ENCODE measurements at regions not wholly inside any gene's neighbourhood (a gene's known extent, or its start where the extent isn't known, plus 50 kb on each side); places are given as distances from the start of the nearest gene placed in this dataset.

- Histone ChIP-seq H3K27me3 (ENCODE audit: control insufficient read depth, insufficient read depth, low read length) (no peaks in the 10 kb centered on the region), H3K36me3 (ENCODE audit: control insufficient read depth, insufficient read depth, low read length) (no peaks in the 10 kb centered on the region), H3K4me3 (ENCODE audit: low read length) (no peak overlapping the region), H3K27ac (ENCODE audit: low read length) (no peak overlapping the region), H3K9me3 (replicated peaks; ENCODE audit: control insufficient read depth, low read depth, low read length) (peaks cover 3% of the 10 kb centered on the region), H3K4me1 (ENCODE audit: control insufficient read depth, insufficient read depth, low read length) (no peaks in the 10 kb centered on the region)
- WGBS (ENCODE audit: insufficient coverage): 70% methylated on average over 9 of the region's 10 CpGs
- DNase-seq: no peak
Measured at GRCh38 chr18:45280481-45281276, 334.6 kb upstream of the SLC14A2 start.

GRCh38 chr18:45282101-45282812 is 333.0 kb upstream of the SLC14A2 start:
- H3K36me3 ChIP-seq (ENCODE audit: control insufficient read depth, insufficient read depth, low read length): no peaks in the 10 kb centered on the region
- H3K27me3 ChIP-seq (ENCODE audit: control insufficient read depth, insufficient read depth, low read length): no peaks in the 10 kb centered on the region
- 92% methylated on average over 2 of the region's 5 CpGs for WGBS (ENCODE audit: insufficient coverage)
- no peak for DNase-seq
- H3K9me3 ChIP-seq (replicated peaks; ENCODE audit: control insufficient read depth, low read depth, low read length): no peaks in the 10 kb centered on the region
- H3K4me1 ChIP-seq (ENCODE audit: control insufficient read depth, insufficient read depth, low read length): no peaks in the 10 kb centered on the region
- H3K27ac ChIP-seq (ENCODE audit: low read length): no peak overlapping the region
- H3K4me3 ChIP-seq (ENCODE audit: low read length): no peak overlapping the region

GRCh38 chr18:45284174-45284573 is 331.1 kb upstream of the SLC14A2 start:
- WGBS (ENCODE audit: insufficient coverage): no CpG with 5 or more reads among the region's 2 CpGs
- no peaks in the 10 kb centered on the region for H3K9me3 ChIP-seq (replicated peaks; ENCODE audit: control insufficient read depth, low read depth, low read length)
- H3K4me3 ChIP-seq (ENCODE audit: low read length): no peak overlapping the region
- no peak for DNase-seq
- no peaks in the 10 kb centered on the region for H3K27me3 ChIP-seq (ENCODE audit: control insufficient read depth, insufficient read depth, low read length)
- no peak overlapping the region for H3K27ac ChIP-seq (ENCODE audit: low read length)
- no peaks in the 10 kb centered on the region for H3K4me1 ChIP-seq (ENCODE audit: control insufficient read depth, insufficient read depth, low read length)
- no peaks in the 10 kb centered on the region for H3K36me3 ChIP-seq (ENCODE audit: control insufficient read depth, insufficient read depth, low read length)

GRCh38 chr18:45284851-45285250 is 330.4 kb upstream of the SLC14A2 start:
- no peak for DNase-seq
- no peak overlapping the region for H3K27ac ChIP-seq (ENCODE audit: low read length)
- no peaks in the 10 kb centered on the region for H3K4me1 ChIP-seq (ENCODE audit: control insufficient read depth, insufficient read depth, low read length)
- H3K4me3 ChIP-seq (ENCODE audit: low read length): no peak overlapping the region
- no peaks in the 10 kb centered on the region for H3K36me3 ChIP-seq (ENCODE audit: control insufficient read depth, insufficient read depth, low read length)
- no peaks in the 10 kb centered on the region for H3K9me3 ChIP-seq (replicated peaks; ENCODE audit: control insufficient read depth, low read depth, low read length)
- no peaks in the 10 kb centered on the region for H3K27me3 ChIP-seq (ENCODE audit: control insufficient read depth, insufficient read depth, low read length)

GRCh38 chr18:45285251-45285650 is 330.0 kb upstream of the SLC14A2 start:
- Histone ChIP-seq H3K36me3 (ENCODE audit: control insufficient read depth, insufficient read depth, low read length) (no peaks in the 10 kb centered on the region), H3K9me3 (replicated peaks; ENCODE audit: control insufficient read depth, low read depth, low read length) (no peaks in the 10 kb centered on the region), H3K27me3 (ENCODE audit: control insufficient read depth, insufficient read depth, low read length) (no peaks in the 10 kb centered on the region), H3K27ac (ENCODE audit: low read length) (no peak overlapping the region), H3K4me3 (ENCODE audit: low read length) (no peak overlapping the region), H3K4me1 (ENCODE audit: control insufficient read depth, insufficient read depth, low read length) (no peaks in the 10 kb centered on the region)
- WGBS (ENCODE audit: insufficient coverage): 100% methylated on average over 2 of the region's 10 CpGs
- no peak for DNase-seq

GRCh38 chr18:45286431-45286830 is 328.8 kb upstream of the SLC14A2 start:
- no peak overlapping the region for H3K27ac ChIP-seq (ENCODE audit: low read length)
- no peaks in the 10 kb centered on the region for H3K9me3 ChIP-seq (replicated peaks; ENCODE audit: control insufficient read depth, low read depth, low read length)
- no peak overlapping the region for H3K4me3 ChIP-seq (ENCODE audit: low read length)
- no peaks in the 10 kb centered on the region for H3K27me3 ChIP-seq (ENCODE audit: control insufficient read depth, insufficient read depth, low read length)
- DNase-seq: no peak
- H3K4me1 ChIP-seq (ENCODE audit: control insufficient read depth, insufficient read depth, low read length): no peaks in the 10 kb centered on the region
- no CpG with 5 or more reads among the region's 3 CpGs for WGBS (ENCODE audit: insufficient coverage)
- H3K36me3 ChIP-seq (ENCODE audit: control insufficient read depth, insufficient read depth, low read length): no peaks in the 10 kb centered on the region

- no peak for DNase-seq
- 83% methylated on average over 9 of the region's 9 CpGs for WGBS (ENCODE audit: insufficient coverage)
- Histone ChIP-seq H3K27me3 (ENCODE audit: control insufficient read depth, insufficient read depth, low read length) (no peaks in the 10 kb centered on the region), H3K9me3 (replicated peaks; ENCODE audit: control insufficient read depth, low read depth, low read length) (no peaks in the 10 kb centered on the region), H3K4me1 (ENCODE audit: control insufficient read depth, insufficient read depth, low read length) (no peaks in the 10 kb centered on the region), H3K4me3 (ENCODE audit: low read length) (no peak overlapping the region), H3K36me3 (ENCODE audit: control insufficient read depth, insufficient read depth, low read length) (no peaks in the 10 kb centered on the region), H3K27ac (ENCODE audit: low read length) (no peak overlapping the region)
Measured at GRCh38 chr18:45287531-45287930, 327.7 kb upstream of the SLC14A2 start.

- Histone ChIP-seq H3K9me3 (replicated peaks; ENCODE audit: control insufficient read depth, low read depth, low read length) (no peaks in the 10 kb centered on the region), H3K36me3 (ENCODE audit: control insufficient read depth, insufficient read depth, low read length) (no peaks in the 10 kb centered on the region), H3K4me1 (ENCODE audit: control insufficient read depth, insufficient read depth, low read length) (no peaks in the 10 kb centered on the region), H3K27ac (ENCODE audit: low read length) (no peak overlapping the region), H3K27me3 (ENCODE audit: control insufficient read depth, insufficient read depth, low read length) (no peaks in the 10 kb centered on the region), H3K4me3 (ENCODE audit: low read length) (no peak overlapping the region)
- WGBS (ENCODE audit: insufficient coverage): no CpG with 5 or more reads among the region's 4 CpGs
- no peak for DNase-seq
Measured at GRCh38 chr18:45290364-45290763, 324.9 kb upstream of the SLC14A2 start.

GRCh38 chr18:45291621-45292615 is 323.4 kb upstream of the SLC14A2 start:
- Histone ChIP-seq H3K9me3 (replicated peaks; ENCODE audit: control insufficient read depth, low read depth, low read length) (no peaks in the 10 kb centered on the region), H3K4me1 (ENCODE audit: control insufficient read depth, insufficient read depth, low read length) (no peaks in the 10 kb centered on the region), H3K4me3 (ENCODE audit: low read length) (no peak overlapping the region), H3K36me3 (ENCODE audit: control insufficient read depth, insufficient read depth, low read length) (no peaks in the 10 kb centered on the region), H3K27me3 (ENCODE audit: control insufficient read depth, insufficient read depth, low read length) (no peaks in the 10 kb centered on the region), H3K27ac (ENCODE audit: low read length) (no peak overlapping the region)
- WGBS (ENCODE audit: insufficient coverage): 100% methylated on average over 1 of the region's 17 CpGs
- peak; percentile 12 for DNase-seq

- no peaks in the 10 kb centered on the region for H3K36me3 ChIP-seq (ENCODE audit: control insufficient read depth, insufficient read depth, low read length)
- no peak overlapping the region for H3K27ac ChIP-seq (ENCODE audit: low read length)
- WGBS (ENCODE audit: insufficient coverage): 89% methylated on average over 5 of the region's 6 CpGs
- H3K27me3 ChIP-seq (ENCODE audit: control insufficient read depth, insufficient read depth, low read length): no peaks in the 10 kb centered on the region
- no peak for DNase-seq
- H3K9me3 ChIP-seq (replicated peaks; ENCODE audit: control insufficient read depth, low read depth, low read length): no peaks in the 10 kb centered on the region
- H3K4me3 ChIP-seq (ENCODE audit: low read length): no peak overlapping the region
- no peaks in the 10 kb centered on the region for H3K4me1 ChIP-seq (ENCODE audit: control insufficient read depth, insufficient read depth, low read length)
Measured at GRCh38 chr18:45295388-45295787, 319.9 kb upstream of the SLC14A2 start.
